Epithelial cell of esophagus (primary cell): ENCODE measurements at regions not wholly inside any gene's neighbourhood (a gene's known extent, or its start where the extent isn't known, plus 50 kb on each side); places are given as distances from the start of the nearest gene placed in this dataset.
A peak's percentile ranks its signal among the peaks of the same experiment; 100 is the strongest.

ENCODE experiments used
- DNase-seq: peaks from one replicate; pipeline ENCODE4 v3.0.0; 2010; ENCODE audit warnings: low read depth
- H3K4me3 ChIP-seq: 2 replicates; pipeline ENCODE4 v1.5.1; 2011; ENCODE audit warnings: mild to moderate bottlenecking, low read length, control low read depth
- CTCF ChIP-seq: IDR thresholded peaks from 2 replicates; pipeline ENCODE4 v1.5.1; 2011; ENCODE audit warnings: low read depth, mild to moderate bottlenecking, low read length, control low read depth, inconsistent platforms; ENCODE audit not compliant: insufficient read depth; ENCODE audit errors: missing control alignments

GRCh38 chr21:16932314-16932713 lies 580.5 kb upstream of the CXADR start:
- no peak overlapping the region for H3K4me3 ChIP-seq
- no peak for TF ChIP-seq CTCF
- no peak for DNase-seq

GRCh38 chr21:16942703-16943102 lies 570.1 kb upstream of the CXADR start:
- H3K4me3 ChIP-seq = no peak overlapping the region
- TF ChIP-seq CTCF = peak; percentile 77
- peak; percentile 58 for DNase-seq

GRCh38 chr21:16943231-16943630 lies 569.6 kb upstream of the CXADR start:
- no peak overlapping the region for H3K4me3 ChIP-seq
- DNase-seq = no peak
- TF ChIP-seq CTCF = no peak

GRCh38 chr21:16945580-16945979 lies 567.3 kb upstream of the CXADR start:
- no peak for TF ChIP-seq CTCF
- H3K4me3 ChIP-seq = no peak overlapping the region
- DNase-seq = peak; percentile 32

- DNase-seq = no peak
- H3K4me3 ChIP-seq = no peak overlapping the region
- TF ChIP-seq CTCF = no peak
Measured at GRCh38 chr21:16956824-16957223, 556.0 kb upstream of the CXADR start.

- no peak overlapping the region for H3K4me3 ChIP-seq
- DNase-seq = no peak
- TF ChIP-seq CTCF = no peak
Measured at GRCh38 chr21:16965424-16965823, 547.4 kb upstream of the CXADR start.

- H3K4me3 ChIP-seq = no peak overlapping the region
- TF ChIP-seq CTCF = no peak
- no peak for DNase-seq
Measured at GRCh38 chr21:16968436-16968835, 544.4 kb upstream of the CXADR start.
